MM.1S (cell line): ENCODE measurements at regions not wholly inside any gene's neighbourhood (a gene's known extent, or its start where the extent isn't known, plus 50 kb on each side); places are given as distances from the start of the nearest gene placed in this dataset.

Experiments
- DNase-seq: peaks from one replicate; pipeline ENCODE4 v3.0.0-alpha.2; 2015
- H2AFZ ChIP-seq: fragments of 300-600 bp; sonication (generic); 2 replicates; pipeline ENCODE4 v1.6.0; 2016; ENCODE audit warnings: antibody characterized with exemption, low read length
- H3F3A ChIP-seq: fragments of 300-600 bp; sonication (generic); 2 replicates; pipeline ENCODE4 v1.6.1; 2016; ENCODE audit warnings: mild to moderate bottlenecking, antibody characterized with exemption, low read length, moderate library complexity, mixed read lengths; ENCODE audit not compliant: insufficient read depth
- H3K27ac ChIP-seq: fragments of 300-600 bp; sonication (generic); 2 replicates; pipeline ENCODE4 v1.5.1; 2016; ENCODE audit warnings: mild to moderate bottlenecking, low read length
- H3K27me3 ChIP-seq: fragments of 300-600 bp; sonication (generic); replicated peaks from 2 replicates; pipeline ENCODE4 v1.6.0; 2016; ENCODE audit warnings: low read length; ENCODE audit not compliant: insufficient read depth
- H3K36me3 ChIP-seq: fragments of 300-600 bp; sonication (generic); replicated peaks from 2 replicates; pipeline ENCODE4 v1.6.1; 2016; ENCODE audit warnings: mild to moderate bottlenecking, low read length, mixed read lengths; ENCODE audit not compliant: insufficient read depth
- H3K4me1 ChIP-seq: fragments of 300-600 bp; sonication (generic); 2 replicates; pipeline ENCODE4 v1.6.1; 2016; ENCODE audit warnings: low read length, mixed read lengths
- H3K4me2 ChIP-seq: fragments of 300-600 bp; sonication (generic); 2 replicates; pipeline ENCODE4 v1.6.0; 2016; ENCODE audit warnings: low read depth, low read length
- H3K4me3 ChIP-seq: fragments of 300-600 bp; sonication (generic); 2 replicates; pipeline ENCODE4 v1.5.1; 2016; ENCODE audit warnings: low read length, mixed read lengths
- H3K79me2 ChIP-seq: fragments of 300-600 bp; sonication (generic); 2 replicates; pipeline ENCODE4 v1.6.1; 2016; ENCODE audit warnings: mixed run types, low read length, mixed read lengths
- H3K9ac ChIP-seq: fragments of 300-600 bp; sonication (generic); 2 replicates; pipeline ENCODE4 v1.6.1; 2016; ENCODE audit warnings: low read length, mixed read lengths
- H3K9me2 ChIP-seq: fragments of 300-600 bp; sonication (generic); replicated peaks from 2 replicates; pipeline ENCODE4 v1.6.1; 2016; ENCODE audit warnings: mild to moderate bottlenecking, low read length, mixed read lengths; ENCODE audit not compliant: insufficient read depth
- H3K9me3 ChIP-seq: fragments of 300-600 bp; sonication (generic); replicated peaks from 2 replicates; pipeline ENCODE4 v1.6.1; 2016; ENCODE audit warnings: mild to moderate bottlenecking, low read length, mixed read lengths; ENCODE audit not compliant: insufficient read depth
- H4K20me1 ChIP-seq: fragments of 300-600 bp; sonication (generic); 2 replicates; pipeline ENCODE4 v1.6.1; 2016; ENCODE audit warnings: mild to moderate bottlenecking, low read length, moderate library complexity, mixed read lengths; ENCODE audit not compliant: insufficient read depth
- EZH2 ChIP-seq: fragments of 300-600 bp; sonication (generic); optimal IDR thresholded peaks from 2 replicates; pipeline ENCODE3; 2017; ENCODE audit warnings: low read depth, mild to moderate bottlenecking, antibody characterized with exemption, low read length, mixed read lengths
- EZH2phosphoT487 ChIP-seq: fragments of 300-600 bp; sonication (generic); IDR thresholded peaks from 2 replicates; pipeline ENCODE4 v1.6.1; 2018; ENCODE audit warnings: antibody characterized with exemption, low read length
- TF ChIP-seq, protein P1 (sequence below): fragments of 300-600 bp; sonication (generic); IDR thresholded peaks from 2 replicates; pipeline ENCODE4 v1.5.1; 2016; ENCODE audit warnings: antibody characterized with exemption, low read length, mixed read lengths

DNA sequence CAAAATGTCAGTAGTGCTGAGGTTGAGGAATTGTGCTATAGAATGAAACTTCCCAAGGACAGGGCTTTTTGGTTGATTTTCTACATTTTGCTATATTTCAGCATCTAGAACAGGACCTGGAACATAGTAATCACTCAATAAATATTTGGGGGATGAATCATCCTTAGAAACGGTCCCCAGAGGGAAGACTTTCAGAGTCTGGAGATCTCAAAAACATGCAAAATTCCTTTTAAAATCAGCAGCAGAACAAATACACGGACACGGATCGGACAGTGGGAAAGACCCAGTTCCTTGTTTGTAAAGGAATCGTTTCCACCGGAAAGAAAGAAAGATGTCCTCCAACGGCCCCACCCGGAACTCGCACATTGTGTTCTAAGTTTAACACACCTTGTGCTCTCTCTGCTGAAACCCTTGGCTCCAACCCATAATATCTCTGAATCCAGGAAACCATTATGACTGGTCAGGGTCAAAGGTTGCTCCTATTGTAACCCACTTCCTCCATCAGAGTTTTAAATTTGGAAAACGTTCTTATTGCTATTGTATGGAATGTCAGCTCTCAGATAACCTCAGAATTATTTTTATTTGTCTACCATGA, 617.2 kb downstream of the MED13L start:
- Histone ChIP-seq H3K4me2 (no peak overlapping the region), H3K27ac (no peak overlapping the region)
- TF ChIP-seq, protein P1, sequence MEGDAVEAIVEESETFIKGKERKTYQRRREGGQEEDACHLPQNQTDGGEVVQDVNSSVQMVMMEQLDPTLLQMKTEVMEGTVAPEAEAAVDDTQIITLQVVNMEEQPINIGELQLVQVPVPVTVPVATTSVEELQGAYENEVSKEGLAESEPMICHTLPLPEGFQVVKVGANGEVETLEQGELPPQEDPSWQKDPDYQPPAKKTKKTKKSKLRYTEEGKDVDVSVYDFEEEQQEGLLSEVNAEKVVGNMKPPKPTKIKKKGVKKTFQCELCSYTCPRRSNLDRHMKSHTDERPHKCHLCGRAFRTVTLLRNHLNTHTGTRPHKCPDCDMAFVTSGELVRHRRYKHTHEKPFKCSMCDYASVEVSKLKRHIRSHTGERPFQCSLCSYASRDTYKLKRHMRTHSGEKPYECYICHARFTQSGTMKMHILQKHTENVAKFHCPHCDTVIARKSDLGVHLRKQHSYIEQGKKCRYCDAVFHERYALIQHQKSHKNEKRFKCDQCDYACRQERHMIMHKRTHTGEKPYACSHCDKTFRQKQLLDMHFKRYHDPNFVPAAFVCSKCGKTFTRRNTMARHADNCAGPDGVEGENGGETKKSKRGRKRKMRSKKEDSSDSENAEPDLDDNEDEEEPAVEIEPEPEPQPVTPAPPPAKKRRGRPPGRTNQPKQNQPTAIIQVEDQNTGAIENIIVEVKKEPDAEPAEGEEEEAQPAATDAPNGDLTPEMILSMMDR, result no peak
- no peak for TF ChIP-seq EZH2phosphoT487

DNA sequence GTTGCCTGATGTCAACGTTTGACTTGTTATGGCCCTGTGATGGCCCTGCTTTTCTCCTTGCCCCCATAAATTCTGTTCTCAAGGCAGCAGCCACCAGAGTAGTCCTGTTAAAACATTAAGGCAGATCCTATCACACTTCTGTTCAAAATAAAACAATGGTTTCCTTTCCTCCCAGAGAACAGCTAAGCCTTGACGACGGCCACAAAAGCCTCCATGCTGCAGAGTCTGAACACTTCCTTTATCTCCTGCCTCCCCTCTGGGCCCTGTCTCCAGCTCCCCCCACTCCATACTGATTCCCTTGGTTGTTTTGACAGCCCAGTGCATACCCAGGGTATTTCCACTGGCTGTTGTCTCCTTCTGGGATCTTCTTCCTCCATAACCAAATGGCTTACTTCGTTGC, 618.1 kb downstream of the MED13L start:
- no peak overlapping the region for H3K9ac ChIP-seq
- H3K4me1 ChIP-seq, result no peaks in the 10 kb centered on the region
- no peak overlapping the region for H3K4me3 ChIP-seq
- H3K27me3 ChIP-seq, result no peaks in the 10 kb centered on the region
- H3K4me2 ChIP-seq, result no peak overlapping the region
- no peaks in the 10 kb centered on the region for H3K79me2 ChIP-seq
- H2AFZ ChIP-seq, result no peak overlapping the region
- H4K20me1 ChIP-seq, result no peaks in the 10 kb centered on the region
- no peaks in the 10 kb centered on the region for H3F3A ChIP-seq
- H3K36me3 ChIP-seq, result no peaks in the 10 kb centered on the region
- TF ChIP-seq, protein P1, result no peak
- TF ChIP-seq EZH2 (no peak), EZH2phosphoT487 (no peak)
- no peak for DNase-seq
- H3K9me3 ChIP-seq, result no peaks in the 10 kb centered on the region
- H3K27ac ChIP-seq, result no peak overlapping the region
- H3K9me2 ChIP-seq, result no peaks in the 10 kb centered on the region

More for the DNA sequence above, 617.2 kb downstream of the MED13L start:
- Histone ChIP-seq H3K9me3 (no peaks in the 10 kb centered on the region), H3F3A (no peaks in the 10 kb centered on the region), H2AFZ (no peak overlapping the region), H3K27me3 (no peaks in the 10 kb centered on the region), H3K9me2 (no peaks in the 10 kb centered on the region), H3K36me3 (no peaks in the 10 kb centered on the region), H3K79me2 (no peaks in the 10 kb centered on the region), H3K4me1 (no peaks in the 10 kb centered on the region), H3K9ac (no peak overlapping the region), H3K4me3 (no peak overlapping the region), H4K20me1 (no peaks in the 10 kb centered on the region)
- no peak for DNase-seq

DNA sequence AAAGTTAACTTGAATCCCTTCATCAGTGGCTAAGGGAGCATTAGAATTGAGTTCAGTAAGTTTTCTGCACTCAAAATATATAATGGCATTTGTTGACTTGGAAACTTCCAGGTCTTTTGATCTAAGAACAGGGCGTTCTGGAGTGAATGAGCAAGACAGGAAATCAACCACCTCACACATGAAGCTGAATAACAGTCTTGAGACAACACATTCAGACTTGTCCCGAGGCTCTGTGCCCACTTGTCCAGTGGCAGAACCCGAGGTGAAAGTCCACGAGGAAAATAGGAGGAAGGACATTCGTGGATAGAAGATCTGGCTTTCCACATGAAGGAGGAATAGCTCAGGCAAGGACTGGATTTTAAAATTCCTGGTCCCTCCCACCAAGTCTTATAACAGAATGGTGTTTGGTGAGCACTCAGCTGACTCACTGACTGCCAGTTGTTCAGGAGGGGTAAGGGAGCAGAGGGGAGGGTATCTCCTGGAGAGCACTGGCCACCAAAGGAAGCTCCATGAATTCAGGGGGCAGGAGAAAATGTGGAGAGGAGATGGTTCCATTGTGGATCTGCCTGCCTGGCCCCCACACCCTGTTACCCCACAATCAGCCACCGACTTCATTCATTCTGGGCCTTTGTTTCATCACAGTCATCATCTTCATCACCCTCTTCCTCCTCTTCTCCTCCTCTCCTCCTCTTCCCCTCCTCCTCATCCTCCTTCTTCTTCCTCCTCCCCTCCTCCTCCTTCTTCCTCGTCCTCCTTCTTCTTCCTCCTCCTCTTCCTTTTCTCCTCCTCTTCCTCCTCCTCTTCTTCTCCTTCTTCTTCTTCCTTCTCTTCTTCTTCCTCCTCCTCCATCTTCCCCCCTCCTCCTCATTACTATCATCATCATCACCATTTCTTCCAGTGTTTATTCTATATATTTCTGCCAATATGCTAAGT, 620.1 kb downstream of the MED13L start:
- DNase-seq, result no peak
- Histone ChIP-seq H3K4me2 (no peak overlapping the region), H3K36me3 (no peaks in the 10 kb centered on the region), H3K9me2 (no peaks in the 10 kb centered on the region), H4K20me1 (no peaks in the 10 kb centered on the region), H2AFZ (no peak overlapping the region), H3K9ac (no peak overlapping the region), H3F3A (no peaks in the 10 kb centered on the region), H3K4me3 (no peak overlapping the region), H3K9me3 (no peaks in the 10 kb centered on the region), H3K4me1 (no peaks in the 10 kb centered on the region), H3K27ac (no peak overlapping the region), H3K27me3 (no peaks in the 10 kb centered on the region), H3K79me2 (no peaks in the 10 kb centered on the region)
- no peak for TF ChIP-seq EZH2phosphoT487
- TF ChIP-seq, protein P1, result no peak
- no peak for TF ChIP-seq EZH2
